CD4-positive, alpha-beta T cell (primary cell): ENCODE measurements at regions not wholly inside any gene's neighbourhood (a gene's known extent, or its start where the extent isn't known, plus 50 kb on each side); places are given as distances from the start of the nearest gene placed in this dataset.
"Not testable (repeated sequence)": the region's sequence is repeated elsewhere in the genome, so short reads cannot be mapped to it uniquely, and the experiment has no call there.

Experiments used
- ATAC-seq: fragments of 200-7000 bp; cut with Tn5 transposase; one replicate; pipeline ENCODE4 v1.10.0; 2022; ENCODE audit warnings: mild to moderate bottlenecking; ENCODE audit not compliant: poor library complexity
- CTCF ChIA-PET: fragments of 350-600 bp; sonication (Branson Sonifier 250); formaldehyde crosslinking; loops from one replicate; lab custom pipeline; 2021; ENCODE audit warnings: antibody characterized with exemption, inconsistent platforms; lab: Charles Lee
- POLR2A ChIA-PET: fragments of 350-600 bp; sonication (Branson Sonifier 250); formaldehyde crosslinking; loops from one replicate; lab custom pipeline; 2021; ENCODE audit warnings: antibody characterized with exemption, inconsistent platforms; lab: Charles Lee
- DNase-seq, 14 experiments: peaks; one replicate each; pipeline ENCODE4 v3.0.0-alpha.2; 2013 to 2020; ENCODE audit warnings: mixed read lengths in 2 of 14
- H3K27ac ChIP-seq, 2 donors: one replicate each; pipeline versions ENCODE4 v1.5.1 to v1.7.0; 2013; ENCODE audit warnings: low read length in 2 of 2, low read depth in 1 of 2, mild to moderate bottlenecking in 1 of 2
- H3K27me3 ChIP-seq, 2 experiments: 1 replicate in 1 of 2; 2 replicates in 1 of 2; pipeline versions ENCODE4 v1.6.1 to v1.7.0; 2013; ENCODE audit warnings: low read length in 2 of 2, control low read depth in 1 of 2, mild to moderate bottlenecking in 1 of 2, moderate library complexity in 1 of 2; ENCODE audit not compliant: insufficient read depth in 2 of 2, control insufficient read depth in 1 of 2
- H3K36me3 ChIP-seq: one replicate; pipeline ENCODE4 v1.6.1; 2013; ENCODE audit warnings: low read length, control low read depth; ENCODE audit not compliant: insufficient read depth
- H3K4me1 ChIP-seq: one replicate; pipeline ENCODE4 v1.6.1; 2013; ENCODE audit warnings: low read length, control low read depth; ENCODE audit not compliant: insufficient read depth
- H3K4me3 ChIP-seq: one replicate; pipeline ENCODE4 v1.5.1; 2013; ENCODE audit warnings: mild to moderate bottlenecking, low read length, moderate library complexity
- H3K9me3 ChIP-seq, 2 experiments: 1 replicate in 1 of 2; 2 replicates in 1 of 2; pipeline versions ENCODE4 v1.6.1 to v1.7.0; 2013; ENCODE audit warnings: low read length in 2 of 2, mild to moderate bottlenecking in 2 of 2, control low read depth in 1 of 2, moderate library complexity in 1 of 2; ENCODE audit not compliant: control insufficient read depth in 1 of 2, insufficient read depth in 1 of 2
- H3K27ac Mint-ChIP-seq: one replicate; pipeline ENCODE4 v1.8.0; 2020; ENCODE audit warnings: mixed read lengths
- H3K27me3 Mint-ChIP-seq: one replicate; pipeline ENCODE4 v1.8.0; 2021; ENCODE audit warnings: mixed read lengths
- H3K36me3 Mint-ChIP-seq: one replicate; pipeline ENCODE4 v1.8.0; 2021; ENCODE audit warnings: low read depth, mixed read lengths
- H3K4me1 Mint-ChIP-seq: one replicate; pipeline ENCODE4 v1.8.0; 2021; ENCODE audit warnings: low read depth, mixed read lengths
- H3K4me3 Mint-ChIP-seq: one replicate; pipeline ENCODE4 v1.8.0; 2020; ENCODE audit warnings: mild to moderate bottlenecking, mixed read lengths
- H3K9me3 Mint-ChIP-seq: one replicate; pipeline ENCODE4 v1.8.0; 2020; ENCODE audit warnings: mixed read lengths
- intact Hi-C, 2 experiments: fragments of 100-400 bp; cut with DNase I in 1 of 2; cut with micrococcal nuclease in 1 of 2; formaldehyde crosslinking; loops; one replicate each; pipeline versions ENCODE4 v1.15.1 to v1.9.0; 2023 to 2025; cut with DNase I, micrococcal nuclease

GRCh38 chr16:34609435-34609834 is 1150.0 kb downstream of the TP53TG3F start:
- H3K4me1 ChIP-seq, H3K4me3 ChIP-seq, DNase-seq, H3K36me3 ChIP-seq, intact Hi-C loops, CTCF ChIA-PET, H3K27me3 ChIP-seq, ATAC-seq, H3K27ac ChIP-seq, POLR2A ChIA-PET, H3K9me3 Mint-ChIP-seq, H3K4me3 Mint-ChIP-seq, H3K27ac Mint-ChIP-seq, H3K4me1 Mint-ChIP-seq, H3K27me3 Mint-ChIP-seq: not testable (repeated sequence)
- peaks cover 25 to 74% of the 10 kb centered on the region in 2 experiments for H3K9me3 ChIP-seq
- H3K36me3 Mint-ChIP-seq = peaks cover 41% of the 10 kb centered on the region
